Hepatocyte (in vitro differentiated cells): ENCODE measurements at regions not wholly inside any gene's neighbourhood (a gene's known extent, or its start where the extent isn't known, plus 50 kb on each side); places are given as distances from the start of the nearest gene placed in this dataset.

Experiments used
- DNase-seq: peaks from one replicate; pipeline ENCODE4 v3.0.0-alpha.2; 2016; ENCODE audit warnings: low spot score
- H2AFZ ChIP-seq: fragments of 200-600 bp; sonication (generic); 2 replicates; pipeline ENCODE4 v1.6.0; 2016; ENCODE audit warnings: antibody characterized with exemption, mild to moderate bottlenecking
- H3K27ac ChIP-seq: fragments of 200-600 bp; sonication (generic); 2 replicates; pipeline ENCODE4 v1.5.1; 2016; ENCODE audit warnings: mild to moderate bottlenecking
- H3K27me3 ChIP-seq: fragments of 200-600 bp; sonication (generic); 2 replicates; pipeline ENCODE4 v1.6.1; 2016
- H3K36me3 ChIP-seq: fragments of 200-600 bp; sonication (generic); replicated peaks from 2 replicates; pipeline ENCODE4 v1.5.1; 2016; ENCODE audit warnings: low read depth; ENCODE audit not compliant: insufficient read depth
- H3K4me1 ChIP-seq: fragments of 200-600 bp; sonication (generic); 2 replicates; pipeline ENCODE4 v1.5.1; 2016; ENCODE audit warnings: mild to moderate bottlenecking, moderate library complexity; ENCODE audit not compliant: insufficient read depth
- H3K4me2 ChIP-seq: fragments of 200-600 bp; sonication (generic); 2 replicates; pipeline ENCODE4 v1.6.0; 2016
- H3K4me3 ChIP-seq: fragments of 200-600 bp; sonication (generic); 2 replicates; pipeline ENCODE4 v1.5.1; 2016; ENCODE audit warnings: mild to moderate bottlenecking
- H3K79me2 ChIP-seq: fragments of 200-600 bp; sonication (generic); 2 replicates; pipeline ENCODE4 v1.6.0; 2017; ENCODE audit warnings: mild to moderate bottlenecking
- H3K9me2 ChIP-seq: fragments of 200-600 bp; sonication (generic); replicated peaks from 2 replicates; pipeline ENCODE4 v1.6.0; 2017; ENCODE audit warnings: mild to moderate bottlenecking; ENCODE audit not compliant: insufficient read depth
- H3K9me3 ChIP-seq: fragments of 200-600 bp; sonication (generic); 2 replicates; pipeline ENCODE4 v1.5.1; 2016; ENCODE audit warnings: low read depth, mild to moderate bottlenecking
- H4K20me1 ChIP-seq: fragments of 200-600 bp; sonication (generic); 2 replicates; pipeline ENCODE4 v1.6.0; 2016; ENCODE audit warnings: mild to moderate bottlenecking; ENCODE audit not compliant: insufficient read depth, poor library complexity, severe bottlenecking
- CTCF ChIP-seq: fragments of 200-600 bp; sonication (generic); IDR thresholded peaks from 2 replicates; pipeline ENCODE4 v1.5.1; 2016; ENCODE audit warnings: antibody characterized with exemption, mild to moderate bottlenecking; ENCODE audit not compliant: poor library complexity
- EZH2 ChIP-seq: fragments of 200-600 bp; sonication (generic); IDR thresholded peaks from 2 replicates; pipeline ENCODE4 v1.6.1; 2016; ENCODE audit warnings: antibody characterized with exemption, mild to moderate bottlenecking, borderline replicate concordance
- EZH2phosphoT487 ChIP-seq: fragments of 200-600 bp; sonication (generic); IDR thresholded peaks from one replicate; pipeline ENCODE4 v1.6.1; 2018; ENCODE audit warnings: antibody characterized with exemption, mild to moderate bottlenecking, low read depth, moderate library complexity; ENCODE audit not compliant: unreplicated experiment, severe bottlenecking
- WGBS: methylation state at CpG from one replicate; pipeline ENCODE4 v1.1.6; 2016; ENCODE audit warnings: low lambda C conversion rate; ENCODE audit errors: missing lambda C conversion rate; 5-methylcytosine and 5-hydroxymethylcytosine counted together

- no peaks in the 10 kb centered on the region for H3K9me2 ChIP-seq
- TF ChIP-seq CTCF (no peak), EZH2phosphoT487 (no peak), EZH2 (no peak)
- WGBS: 77% methylated on average over 14 of the region's 14 CpGs
- no peaks in the 10 kb centered on the region for H4K20me1 ChIP-seq
- peaks cover 15% of the 10 kb centered on the region for H3K4me1 ChIP-seq
- H3K27me3 ChIP-seq: no peaks in the 10 kb centered on the region
- no peak overlapping the region for H3K4me2 ChIP-seq
- H3K79me2 ChIP-seq: no peaks in the 10 kb centered on the region
- no peak overlapping the region for H3K27ac ChIP-seq
- no peak overlapping the region for H3K4me3 ChIP-seq
- no peak overlapping the region for H2AFZ ChIP-seq
- no peaks in the 10 kb centered on the region for H3K36me3 ChIP-seq
- H3K9me3 ChIP-seq: no peaks in the 10 kb centered on the region
- DNase-seq: no peak
Measured at GRCh38 chr15:100714749-100715342, 112.5 kb downstream of the ASB7 start.

GRCh38 chr15:100715571-100716455 lies 113.4 kb downstream of the ASB7 start:
- TF ChIP-seq CTCF (no peak), EZH2phosphoT487 (no peak), EZH2 (no peak)
- Histone ChIP-seq H3K9me2 (no peaks in the 10 kb centered on the region), H3K27ac (no peak overlapping the region), H4K20me1 (no peaks in the 10 kb centered on the region), H3K27me3 (no peaks in the 10 kb centered on the region), H3K4me1 (peaks cover 19% of the 10 kb centered on the region), H2AFZ (no peak overlapping the region), H3K79me2 (no peaks in the 10 kb centered on the region), H3K4me2 (no peak overlapping the region), H3K36me3 (no peaks in the 10 kb centered on the region), H3K4me3 (no peak overlapping the region), H3K9me3 (no peaks in the 10 kb centered on the region)
- 81% methylated on average over 17 of the region's 17 CpGs for WGBS
- DNase-seq: peak; percentile 56

GRCh38 chr15:100716456-100717085 lies 114.2 kb downstream of the ASB7 start:
- no peak overlapping the region for H2AFZ ChIP-seq
- no peaks in the 10 kb centered on the region for H3K27me3 ChIP-seq
- DNase-seq: no peak
- H3K4me3 ChIP-seq: no peak overlapping the region
- H3K9me2 ChIP-seq: no peaks in the 10 kb centered on the region
- no peak overlapping the region for H3K4me2 ChIP-seq
- H3K27ac ChIP-seq: no peak overlapping the region
- TF ChIP-seq EZH2phosphoT487 (no peak), CTCF (no peak), EZH2 (no peak)
- peaks cover 21% of the 10 kb centered on the region for H3K4me1 ChIP-seq
- WGBS: 94% methylated on average over 10 of the region's 10 CpGs
- no peaks in the 10 kb centered on the region for H3K36me3 ChIP-seq
- H4K20me1 ChIP-seq: no peaks in the 10 kb centered on the region
- no peaks in the 10 kb centered on the region for H3K79me2 ChIP-seq
- no peaks in the 10 kb centered on the region for H3K9me3 ChIP-seq
